SK-N-SH (cell line): ENCODE measurements at regions not wholly inside any gene's neighbourhood (a gene's known extent, or its start where the extent isn't known, plus 50 kb on each side); places are given as distances from the start of the nearest gene placed in this dataset.

Experiments
- CTCF ChIA-PET: fragments of 300-600, 350-600 bp; formaldehyde crosslinking; extraction: SDS; loops from one replicate; lab custom pipeline; 2021; lab: Yijun Ruan, JAX
- POLR2A ChIA-PET: fragments of 350-600 bp; sonication (Branson Sonifier 250); formaldehyde crosslinking; extraction: SDS; loops from one replicate; lab custom pipeline; 2020; ENCODE audit warnings: antibody characterized with exemption, inconsistent platforms; lab: Yijun Ruan, JAX
- DNase-seq: peaks from one replicate; pipeline ENCODE4 v3.0.0; 2012
- H2AFZ ChIP-seq: fragments of 200-600 bp; sonication (generic); 2 replicates; pipeline ENCODE4 v1.8.1; 2016; ENCODE audit warnings: antibody characterized with exemption, mild to moderate bottlenecking, low read depth
- H3F3A ChIP-seq: fragments of 200-600 bp; sonication (generic); replicated peaks from 2 replicates; pipeline ENCODE3; 2016; ENCODE audit warnings: antibody characterized with exemption, mild to moderate bottlenecking; ENCODE audit not compliant: insufficient read depth
- H3K27ac ChIP-seq, 2 experiments: fragments of 200-500 bp in 1 of 2; fragments of 200-600 bp in 1 of 2; sonication (Bioruptor generic) in 1 of 2; sonication (generic), shearing (Covaris generic) in 1 of 2; 2 replicates each; pipeline versions ENCODE4 v1.5.1 to v1.6.1; 2014 to 2016; ENCODE audit warnings: low read depth in 2 of 2, inconsistent platforms in 1 of 2, low read length in 1 of 2, mild to moderate bottlenecking in 1 of 2, mixed read lengths in 1 of 2
- H3K27me3 ChIP-seq: fragments of 200-600 bp; sonication (generic), shearing (Covaris generic); 2 replicates; pipeline ENCODE4 v1.6.1; 2016; ENCODE audit warnings: mixed run types; ENCODE audit not compliant: insufficient read depth
- H3K36me3 ChIP-seq, 2 experiments: fragments of 200-500 bp in 1 of 2; fragments of 200-600 bp in 1 of 2; sonication (Bioruptor generic) in 1 of 2; sonication (generic) in 1 of 2; replicated peaks in 1 of 2; 2 replicates each; pipeline versions ENCODE3 to v1.5.1; 2014 to 2016; ENCODE audit warnings: low read length in 1 of 2, mild to moderate bottlenecking in 1 of 2; ENCODE audit not compliant: insufficient read depth in 2 of 2, control insufficient read depth in 1 of 2
- H3K4me1 ChIP-seq, 2 experiments: fragments of 200-500 bp in 1 of 2; fragments of 200-600 bp in 1 of 2; sonication (Bioruptor generic) in 1 of 2; sonication (generic), shearing (Covaris generic) in 1 of 2; 2 replicates each; pipeline versions ENCODE4 v1.5.1 to v1.6.1; 2014 to 2016; ENCODE audit warnings: low read depth in 1 of 2, low read length in 1 of 2, mixed run types in 1 of 2; ENCODE audit not compliant: insufficient read depth in 2 of 2, control insufficient read depth in 1 of 2
- H3K4me2 ChIP-seq: fragments of 200-600 bp; sonication (generic), shearing (Covaris generic); 2 replicates; pipeline ENCODE4 v1.6.1; 2017; ENCODE audit warnings: mixed run types
- H3K4me3 ChIP-seq, 2 experiments: fragments of 200-500 bp in 1 of 2; fragments of 200-600 bp in 1 of 2; sonication (Bioruptor generic) in 1 of 2; sonication (generic), shearing (Covaris generic) in 1 of 2; 2 replicates each; pipeline versions ENCODE4 v1.5.1 to v1.8.1; 2014 to 2016; ENCODE audit warnings: low read depth in 2 of 2, inconsistent platforms in 1 of 2, low read length in 1 of 2, mild to moderate bottlenecking in 1 of 2, mixed read lengths in 1 of 2, moderate library complexity in 1 of 2
- H3K79me2 ChIP-seq: fragments of 200-600 bp; sonication (generic); 2 replicates; pipeline ENCODE4 v1.8.1; 2017; ENCODE audit warnings: mild to moderate bottlenecking; ENCODE audit not compliant: insufficient read depth
- H3K9ac ChIP-seq: fragments of 200-600 bp; sonication (generic); 2 replicates; pipeline ENCODE4 v1.6.1; 2017; ENCODE audit warnings: mixed run types
- H3K9me2 ChIP-seq: fragments of 200-600 bp; sonication (generic); 2 replicates; pipeline ENCODE4 v1.6.1; 2017; ENCODE audit warnings: mixed run types
- H3K9me3 ChIP-seq: fragments of 200-600 bp; sonication (generic); 2 replicates; pipeline ENCODE4 v1.6.1; 2017; ENCODE audit warnings: mixed run types, mild to moderate bottlenecking, moderate library complexity
- H4K20me1 ChIP-seq: fragments of 200-600 bp; sonication (generic); 2 replicates; pipeline ENCODE4 v1.6.1; 2017; ENCODE audit warnings: mild to moderate bottlenecking, mixed run types; ENCODE audit not compliant: insufficient read depth
- CHD2 ChIP-seq: fragments of 150-350 bp; IDR thresholded peaks from 2 replicates; pipeline ENCODE4 v1.6.1; 2018; ENCODE audit warnings: low read length; ENCODE audit not compliant: partially characterized antibody
- ELF1 ChIP-seq: IDR thresholded peaks from 2 replicates; pipeline ENCODE4 v1.4.0; 2012
- EZH2phosphoT487 ChIP-seq: fragments of 200-600 bp; sonication (generic); IDR thresholded peaks from 2 replicates; pipeline ENCODE4 v1.6.1; 2017; ENCODE audit warnings: low read depth, mixed run types, mild to moderate bottlenecking, antibody characterized with exemption, moderate library complexity, borderline replicate concordance
- FOXM1 ChIP-seq: IDR thresholded peaks from 2 replicates; pipeline ENCODE4 v1.4.0; 2012; ENCODE audit warnings: low read depth, mild to moderate bottlenecking
- GABPA ChIP-seq: IDR thresholded peaks from 2 replicates; pipeline ENCODE4 v1.4.0; 2012; ENCODE audit warnings: low read depth, mild to moderate bottlenecking
- GATA2 ChIP-seq: sonication (generic); formaldehyde crosslinking; IDR thresholded peaks from 2 replicates; pipeline ENCODE4 v1.5.0; 2020; ENCODE audit warnings: mild to moderate bottlenecking, missing genetic modification reagents
- NRF1 ChIP-seq: IDR thresholded peaks from 2 replicates; pipeline ENCODE4 v1.6.1; 2012; ENCODE audit warnings: low read depth, mild to moderate bottlenecking, low read length
- POLR2AphosphoS5 ChIP-seq: IDR thresholded peaks from 2 replicates; pipeline ENCODE4 v1.6.1; 2012; ENCODE audit warnings: low read depth, low read length
- REST ChIP-seq: IDR thresholded peaks from 2 replicates; pipeline ENCODE4 v1.6.1; 2012; ENCODE audit warnings: mild to moderate bottlenecking, low read depth, low read length, moderate library complexity
- SIN3A ChIP-seq: IDR thresholded peaks from 2 replicates; pipeline ENCODE4 v1.6.1; 2012; ENCODE audit warnings: low read depth, mild to moderate bottlenecking, low read length, moderate library complexity, borderline replicate concordance
- SMC3 ChIP-seq: IDR thresholded peaks from 2 replicates; pipeline ENCODE4 v1.6.1; 2012; ENCODE audit warnings: low read depth, low read length, improper control_type of control experiment
- TEAD4 ChIP-seq: IDR thresholded peaks from 2 replicates; pipeline ENCODE4 v1.4.0; 2012; ENCODE audit warnings: mild to moderate bottlenecking, borderline replicate concordance; ENCODE audit not compliant: insufficient read depth
- ZBTB33 ChIP-seq: IDR thresholded peaks from 2 replicates; pipeline ENCODE4 v1.4.0; 2012; ENCODE audit warnings: low read depth, borderline replicate concordance
- WGBS: methylation state at CpG from one replicate; pipeline ENCODE4 v1.1.6; 2017; ENCODE audit warnings: low lambda C conversion rate; 5-methylcytosine and 5-hydroxymethylcytosine counted together
- TF ChIP-seq, protein P1 (sequence below): IDR thresholded peaks from 2 replicates; pipeline ENCODE4 v1.4.0; 2012; ENCODE audit warnings: low read depth

DNA sequence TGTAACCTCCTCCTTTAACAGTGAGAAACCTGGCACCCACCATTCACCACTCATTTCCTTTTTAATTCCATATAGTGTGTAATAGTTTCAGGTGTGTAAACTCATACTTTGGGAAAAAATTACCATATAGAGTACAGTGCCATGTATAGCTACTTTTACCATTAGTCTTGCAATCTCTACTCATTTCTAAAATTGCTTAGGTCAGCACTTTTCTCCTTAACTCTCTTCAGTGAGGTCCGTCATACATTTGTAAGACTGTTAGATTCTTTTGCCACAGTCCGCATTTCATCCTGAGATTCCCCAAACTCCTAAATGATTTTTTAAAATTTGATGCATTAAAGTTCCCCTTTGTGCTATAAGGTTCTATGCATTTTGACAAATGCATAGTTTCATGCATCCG is 238.3 kb upstream of the ATP10A start:
- Histone ChIP-seq H3K79me2 (no peaks in the 10 kb centered on the region), H3K4me3 (no peak overlapping the region), H3K27ac (no peak overlapping the region), H3K27me3 (no peaks in the 10 kb centered on the region), H3K36me3 (no peaks in the 10 kb centered on the region), H3K9me3 (no peaks in the 10 kb centered on the region), H3K4me1 (no peaks in the 10 kb centered on the region), H3F3A (no peaks in the 10 kb centered on the region), H3K9ac (no peak overlapping the region), H2AFZ (no peak overlapping the region), H3K4me2 (no peak overlapping the region), H3K9me2 (no peaks in the 10 kb centered on the region), H4K20me1 (no peaks in the 10 kb centered on the region)
- DNase-seq = no peak
- POLR2A ChIA-PET = no interaction called here
- CTCF ChIA-PET = no interaction called here
- TF ChIP-seq SIN3A = no peak
- TF ChIP-seq POLR2AphosphoS5 = no peak
- TF ChIP-seq CHD2 = no peak
- WGBS = 60% methylated on average over 3 of the region's 3 CpGs

DNA sequence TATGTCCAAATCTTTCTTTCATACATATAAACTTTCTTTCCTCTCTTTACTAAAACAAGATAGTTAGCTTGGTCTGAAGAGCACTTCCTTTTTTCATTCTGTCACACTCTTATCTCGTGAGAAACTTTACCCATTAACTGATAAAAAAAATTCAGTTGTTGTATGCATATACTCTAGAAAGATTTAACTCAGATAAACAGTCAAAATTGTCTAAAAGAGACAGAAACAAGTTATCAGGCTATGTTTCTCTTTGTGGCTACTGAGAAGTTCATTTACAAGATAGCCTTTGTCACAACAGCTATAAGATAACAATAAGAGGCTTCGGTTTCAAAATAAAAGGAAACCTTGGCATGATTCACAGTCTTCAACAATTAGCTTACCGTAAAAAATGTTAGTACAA is 235.7 kb upstream of the ATP10A start:
- 28% methylated on average over 3 of the region's 3 CpGs for WGBS
- no peaks in the 10 kb centered on the region for H3K4me1 ChIP-seq
- H3K36me3 ChIP-seq = no peaks in the 10 kb centered on the region
- ChIA-PET CTCF (interaction anchor here (0.6 kb wide), 1 partner anchor 112 kb away, joined by 3 read pairs; no protein-coding TSS in a partner anchor), POLR2A (no interaction called here)
- H3K27ac ChIP-seq = no peak overlapping the region
- no peak overlapping the region for H2AFZ ChIP-seq
- no peaks in the 10 kb centered on the region for H3K27me3 ChIP-seq
- H3F3A ChIP-seq = no peaks in the 10 kb centered on the region
- DNase-seq = no peak
- H3K9ac ChIP-seq = no peak overlapping the region
- H3K79me2 ChIP-seq = no peaks in the 10 kb centered on the region
- H4K20me1 ChIP-seq = no peaks in the 10 kb centered on the region
- no peak overlapping the region for H3K4me2 ChIP-seq
- H3K4me3 ChIP-seq = no peak overlapping the region
- no peaks in the 10 kb centered on the region for H3K9me3 ChIP-seq
- TF ChIP-seq EZH2phosphoT487 (no peak), CHD2 (no peak), GABPA (no peak), ELF1 (no peak), SMC3 (no peak), FOXM1 (no peak), NRF1 (no peak), ZBTB33 (no peak), GATA2 (CRISPR knock-in tag) (no peak), REST (no peak), TEAD4 (no peak)
- TF ChIP-seq, protein P1, sequence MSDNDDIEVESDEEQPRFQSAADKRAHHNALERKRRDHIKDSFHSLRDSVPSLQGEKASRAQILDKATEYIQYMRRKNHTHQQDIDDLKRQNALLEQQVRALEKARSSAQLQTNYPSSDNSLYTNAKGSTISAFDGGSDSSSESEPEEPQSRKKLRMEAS = no peak
- H3K9me2 ChIP-seq = no peaks in the 10 kb centered on the region
